Nucleus accumbens (tissue), 56 donors: ENCODE measurements at regions not wholly inside any gene's neighbourhood (a gene's known extent, or its start where the extent isn't known, plus 50 kb on each side); places are given as distances from the start of the nearest gene placed in this dataset.

Experiments
- DNase-seq, 56 donors: peaks; one replicate each; lab custom pipeline; 2025; lab: John Stamatoyannopoulos, UW

DNA sequence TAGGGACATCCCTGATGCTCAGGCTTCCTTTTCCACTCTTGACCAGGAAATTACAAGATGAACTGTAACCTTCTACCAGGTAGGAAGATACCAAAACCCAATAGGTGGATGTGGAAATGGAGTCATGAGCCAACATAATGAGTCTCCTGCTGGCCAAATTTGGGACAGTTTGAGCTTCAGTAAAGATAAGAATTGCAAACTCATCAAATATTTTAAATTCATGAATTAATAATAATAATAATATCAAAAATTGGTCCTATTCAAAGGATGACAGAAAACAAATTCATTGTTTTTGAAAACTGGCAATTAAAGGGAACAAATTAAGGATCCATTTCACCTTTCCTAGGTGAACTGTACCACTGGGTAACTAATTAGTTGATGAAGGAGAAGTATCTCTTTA is 309.7 kb downstream of the NEK10 start:
- DNase-seq, result no peak
